Stimulated activated CD8-positive, alpha-beta memory T cell treated with anti-CD3 and anti-CD28 coated beads, Interleukin-12 subunit alpha, Interleukin-12 subunit beta, amount 100 ng/mL, for 24 hours (primary cell): ENCODE measurements at regions not wholly inside any gene's neighbourhood (a gene's known extent, or its start where the extent isn't known, plus 50 kb on each side); places are given as distances from the start of the nearest gene placed in this dataset.

Source experiments
- DNase-seq: peaks from one replicate; pipeline ENCODE4 v3.0.0-alpha.2; 2020; ENCODE audit errors: extremely low read depth

GRCh38 chr17:74011966-74012365 lies 191.5 kb upstream of the RPL38 start:
- no peak for DNase-seq

DNA sequence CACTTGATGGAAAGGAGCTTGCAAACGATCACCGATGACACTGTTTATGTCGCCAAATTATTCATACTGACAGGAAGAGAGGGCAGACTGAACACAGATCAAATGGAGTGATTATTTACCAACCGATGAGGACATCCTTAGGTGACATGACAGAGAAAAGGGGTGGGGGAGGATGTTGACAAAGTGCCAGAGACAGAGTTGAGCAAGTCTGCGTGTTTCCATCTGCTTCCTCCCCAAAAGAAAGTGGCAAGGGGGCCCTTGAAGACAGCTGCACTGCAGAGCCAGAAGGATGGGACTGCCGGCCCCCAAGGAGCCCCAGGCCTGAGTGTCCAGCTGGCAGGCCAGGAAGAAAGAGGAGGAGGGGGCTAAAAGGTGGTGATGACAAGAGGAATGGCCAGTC lies 191.0 kb upstream of the RPL38 start:
- DNase-seq, result no peak

GRCh38 chr17:74015316-74015715 lies 188.2 kb upstream of the RPL38 start:
- no peak for DNase-seq

DNA sequence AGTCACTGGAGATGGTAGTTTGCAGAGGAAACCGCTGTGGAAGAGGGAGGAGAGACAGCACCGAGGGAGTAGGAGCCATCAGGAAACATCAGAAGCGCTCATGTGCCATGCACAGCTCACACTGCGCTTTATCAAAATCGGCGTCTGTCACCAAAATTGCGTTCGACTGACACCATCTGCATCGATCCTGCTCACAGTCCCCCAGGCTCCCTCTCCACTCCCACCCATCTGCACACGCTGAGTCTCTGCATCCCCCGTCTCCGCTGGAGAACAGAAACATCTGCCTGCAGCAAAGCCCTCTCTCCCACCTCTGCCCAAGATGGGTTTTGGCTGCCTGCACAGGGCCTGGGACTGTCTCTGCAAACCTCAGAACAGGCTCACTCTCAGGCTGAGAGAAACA lies 187.5 kb upstream of the RPL38 start:
- DNase-seq, result no peak

GRCh38 chr17:74016461-74016860 lies 187.0 kb upstream of the RPL38 start:
- DNase-seq, result no peak

DNA sequence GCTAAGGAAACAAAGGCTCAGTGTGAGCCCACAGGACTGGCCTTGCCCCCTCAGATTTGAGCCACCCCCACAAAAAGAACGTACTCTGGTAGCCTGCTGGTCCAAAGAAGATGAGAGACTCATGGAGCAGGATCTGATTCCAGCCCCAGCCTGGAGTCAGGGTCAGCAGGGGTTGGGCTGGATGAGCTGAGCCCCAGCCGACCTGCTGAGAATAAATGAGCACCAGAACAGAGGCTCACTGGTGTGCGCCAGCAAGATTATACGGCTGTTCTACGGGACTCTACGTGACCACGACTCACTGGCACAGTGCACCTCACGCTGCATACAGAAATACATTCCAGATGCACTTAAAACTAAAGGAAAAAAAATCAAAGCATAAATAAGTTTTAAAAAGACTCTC lies 186.0 kb upstream of the RPL38 start:
- DNase-seq, result no peak

DNA sequence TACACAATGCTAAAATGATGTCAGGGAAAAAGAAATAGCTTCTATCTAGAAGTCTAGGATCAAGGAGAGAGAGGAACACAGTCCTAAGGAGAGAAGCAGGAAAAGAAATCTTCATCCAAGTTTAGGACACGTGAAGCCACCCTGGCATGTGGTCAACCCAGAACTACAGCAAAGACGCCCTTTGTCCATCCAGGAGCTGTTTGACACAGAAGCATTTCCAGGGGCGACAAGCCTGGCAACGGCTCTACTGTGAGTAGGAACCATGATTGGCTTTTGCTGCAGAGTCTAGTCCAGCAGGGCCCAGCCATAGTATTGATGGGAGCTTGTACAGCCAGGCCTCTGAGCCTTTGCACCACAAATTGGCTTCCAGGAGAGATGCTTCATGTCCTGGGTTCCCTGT lies 185.4 kb upstream of the RPL38 start:
- no peak for DNase-seq

GRCh38 chr17:74019271-74019670 lies 184.2 kb upstream of the RPL38 start:
- no peak for DNase-seq

DNA sequence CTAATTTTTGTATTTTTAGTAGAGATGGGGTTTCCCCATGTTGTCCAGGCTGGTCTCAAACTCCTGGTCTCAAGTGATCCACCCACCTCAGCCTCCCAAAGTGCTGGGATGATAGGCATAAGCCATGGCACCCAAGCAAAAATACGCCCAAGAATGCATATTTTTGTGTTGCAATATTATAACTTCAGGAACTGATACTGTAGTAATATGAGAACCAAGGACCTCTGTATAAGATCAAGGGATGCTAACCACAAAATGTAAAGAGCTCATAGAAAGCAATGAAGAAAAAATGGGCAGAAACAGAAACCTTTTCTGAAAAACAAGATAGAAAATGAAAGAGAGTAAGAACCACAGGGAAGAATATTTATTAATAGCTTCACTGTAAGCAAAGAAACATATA lies 183.6 kb upstream of the RPL38 start:
- DNase-seq, result no peak

- DNase-seq, result no peak
Measured at GRCh38 chr17:74020522-74020921, 183.0 kb upstream of the RPL38 start.

DNA sequence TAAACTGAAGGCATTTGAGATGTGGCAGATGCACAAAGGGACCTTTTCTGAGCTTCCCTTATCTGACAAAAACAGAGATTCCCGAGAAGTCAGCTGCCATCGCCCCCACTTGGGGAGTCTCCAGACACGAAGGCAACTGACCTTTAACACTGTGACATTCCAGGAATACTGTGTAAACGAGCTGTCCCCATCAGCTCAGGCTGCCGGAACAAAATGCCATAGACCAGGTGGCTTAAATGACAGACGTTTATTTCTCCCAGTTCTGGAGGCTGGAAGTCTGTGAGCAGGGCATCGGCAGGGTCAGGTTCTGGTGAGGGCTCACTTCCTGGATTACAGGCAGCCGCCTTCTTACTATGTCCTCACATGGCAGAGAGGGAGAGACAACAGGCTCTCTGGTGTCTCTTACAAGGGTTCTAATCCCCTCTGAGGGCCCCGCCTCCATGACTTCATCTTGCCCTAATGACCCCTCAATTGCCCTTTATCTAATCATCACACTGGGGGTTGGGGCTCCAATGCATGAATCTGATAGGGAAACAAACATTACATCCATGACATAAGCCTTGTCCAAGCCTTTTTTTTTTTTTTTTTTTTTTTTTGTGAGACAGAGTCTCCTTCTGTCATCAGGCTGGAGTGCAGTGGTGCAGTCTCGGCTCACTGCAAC lies 178.5 kb upstream of the RPL38 start:
- DNase-seq, result no peak

DNA sequence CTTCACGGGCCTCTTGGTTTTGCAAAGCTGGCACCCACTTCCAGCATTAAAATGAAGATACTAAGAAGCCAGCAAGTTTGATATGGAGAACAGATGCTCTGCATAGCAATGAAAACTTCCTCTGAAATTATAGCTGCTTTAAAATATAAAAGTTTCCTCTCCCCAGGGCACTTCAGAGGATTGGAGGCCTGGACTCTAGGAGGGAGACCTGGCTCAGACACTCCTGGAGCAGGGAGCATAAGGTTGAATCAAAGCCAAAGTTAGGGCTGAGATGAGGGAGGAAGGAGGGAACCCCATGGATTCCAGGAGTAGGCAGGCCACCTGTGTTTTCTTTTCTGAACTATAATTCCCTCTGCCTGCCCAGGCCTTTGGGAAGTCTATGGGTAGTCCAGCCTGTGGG lies 176.0 kb upstream of the RPL38 start:
- no peak for DNase-seq

GRCh38 chr17:74028354-74029116 lies 174.9 kb upstream of the RPL38 start:
- no peak for DNase-seq

GRCh38 chr17:74031316-74032090 lies 172.0 kb upstream of the RPL38 start:
- no peak for DNase-seq

- DNase-seq, result no peak
Measured at GRCh38 chr17:74032222-74032621, 171.3 kb upstream of the RPL38 start.

GRCh38 chr17:74037320-74037719 lies 166.2 kb upstream of the RPL38 start:
- no peak for DNase-seq

GRCh38 chr17:74040291-74040690 lies 163.2 kb upstream of the RPL38 start:
- DNase-seq, result no peak

DNA sequence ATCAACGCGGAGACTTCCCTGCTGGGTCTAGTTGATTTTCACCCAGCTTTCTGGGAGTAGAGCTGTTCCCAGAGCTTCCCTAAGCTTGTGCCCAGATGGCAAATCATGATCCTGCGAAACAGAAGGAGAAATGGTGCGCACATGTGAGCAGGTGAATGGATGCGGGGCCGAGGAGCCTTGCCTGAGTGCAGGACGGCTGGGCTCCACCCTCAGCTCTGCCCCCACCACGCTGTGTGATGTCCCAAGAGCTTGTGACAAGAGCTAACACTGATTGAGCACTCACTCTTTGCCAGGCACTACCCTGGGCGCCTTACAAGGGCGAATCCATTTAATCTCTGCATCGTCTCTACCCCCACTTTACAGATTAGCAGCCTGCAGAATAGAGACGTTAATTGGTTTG lies 162.7 kb upstream of the RPL38 start:
- DNase-seq, result no peak

DNA sequence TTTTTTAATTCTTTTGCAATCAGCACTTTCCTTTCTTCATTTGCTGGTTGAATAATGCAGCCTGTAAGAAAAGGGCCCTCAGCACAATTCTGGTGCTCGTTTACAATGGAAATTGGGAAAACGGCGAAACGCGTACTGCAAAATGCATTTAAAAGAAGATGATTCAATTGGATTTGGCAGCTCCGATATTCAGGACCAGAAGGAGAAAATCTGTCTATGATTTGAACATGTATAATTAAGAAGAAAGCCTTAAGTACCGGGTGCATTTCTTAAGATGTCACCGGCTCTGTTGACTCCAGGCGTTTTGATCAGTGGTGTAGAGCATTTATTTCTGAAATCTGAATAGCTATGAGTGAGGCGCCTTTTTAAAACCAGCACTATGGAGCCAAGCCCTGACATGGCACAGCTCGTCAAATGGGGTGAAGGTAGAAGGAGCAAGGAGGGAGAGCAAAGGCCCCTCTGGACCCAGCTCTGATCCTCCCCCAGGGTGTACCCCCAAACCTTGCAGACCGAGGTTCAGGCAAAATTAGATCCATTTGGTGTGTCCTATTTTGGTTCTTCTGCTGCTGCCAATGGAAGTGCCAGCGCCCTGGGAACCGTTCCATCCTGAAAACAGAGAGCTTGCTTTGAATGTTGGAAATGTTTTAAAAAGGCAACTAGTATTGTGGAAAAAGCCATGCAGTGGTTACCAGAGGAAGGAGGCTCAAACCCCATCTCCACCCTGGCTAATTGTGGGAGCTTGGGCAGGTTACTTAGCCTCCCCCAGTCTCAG lies 161.4 kb upstream of the RPL38 start:
- no peak for DNase-seq

GRCh38 chr17:74042744-74043486 lies 160.6 kb upstream of the RPL38 start:
- peak; percentile 3 for DNase-seq

- DNase-seq, result no peak
Measured at GRCh38 chr17:74043976-74044375, 159.5 kb upstream of the RPL38 start.
